Activated B cell treated with CpG ODN at 0.5 μM for 24 hours (primary cell): ENCODE measurements at regions not wholly inside any gene's neighbourhood (a gene's known extent, or its start where the extent isn't known, plus 50 kb on each side); places are given as distances from the start of the nearest gene placed in this dataset.
"Not testable (repeated sequence)": the region's sequence is repeated elsewhere in the genome, so short reads cannot be mapped to it uniquely, and the experiment has no call there.

Source experiments
- ATAC-seq: fragments of 200-7000 bp; cut with Tn5 transposase; one replicate; pipeline ENCODE4 v1.10.0; 2021; ENCODE audit warnings: low read depth, mild to moderate bottlenecking, moderate library complexity
- CTCF ChIA-PET: fragments of 350-600 bp; sonication (Branson Sonifier 250); formaldehyde crosslinking; loops from one replicate; lab custom pipeline; 2021; ENCODE audit warnings: antibody characterized with exemption; lab: Charles Lee
- POLR2A ChIA-PET: fragments of 350-600 bp; sonication (Branson Sonifier 250); formaldehyde crosslinking; loops from one replicate; lab custom pipeline; 2021; ENCODE audit warnings: antibody characterized with exemption; lab: Charles Lee
- DNase-seq: peaks from one replicate; pipeline ENCODE4 v3.0.0; 2022
- H3K27ac Mint-ChIP-seq: one replicate; pipeline ENCODE4 v1.8.0; 2020; ENCODE audit warnings: mixed read lengths
- H3K27me3 Mint-ChIP-seq: one replicate; pipeline ENCODE4 v1.8.0; 2021; ENCODE audit warnings: mixed read lengths
- H3K36me3 Mint-ChIP-seq: one replicate; pipeline ENCODE4 v1.8.0; 2021; ENCODE audit warnings: low read depth, mixed read lengths
- H3K4me1 Mint-ChIP-seq: one replicate; pipeline ENCODE4 v1.8.0; 2021; ENCODE audit warnings: mixed read lengths
- H3K4me3 Mint-ChIP-seq: one replicate; pipeline ENCODE4 v1.8.0; 2020; ENCODE audit warnings: mild to moderate bottlenecking, mixed read lengths
- H3K9me3 Mint-ChIP-seq: one replicate; pipeline ENCODE4 v1.8.0; 2020; ENCODE audit warnings: mixed read lengths
- CTCF ChIP-seq: fragments of 200-600 bp; IDR thresholded peaks from one replicate; pipeline ENCODE4 v1.8.0; 2022; ENCODE audit warnings: antibody characterized with exemption, mild to moderate bottlenecking
- intact Hi-C: fragments of 100-400 bp; cut with micrococcal nuclease; formaldehyde crosslinking; loops from one replicate; pipeline ENCODE4 v1.15.1; 2024

GRCh38 chr10:89985446-89985845 is 284.1 kb downstream of the KIF20B start:
- POLR2A ChIA-PET: no interaction called here
- no peak overlapping the region for H3K27ac Mint-ChIP-seq
- CTCF ChIA-PET: no interaction called here

GRCh38 chr10:89988361-89988760 is 287.0 kb downstream of the KIF20B start:
- H3K36me3 Mint-ChIP-seq, POLR2A ChIA-PET, H3K27ac Mint-ChIP-seq, H3K9me3 Mint-ChIP-seq, intact Hi-C loops, DNase-seq, H3K4me1 Mint-ChIP-seq, H3K4me3 Mint-ChIP-seq, H3K27me3 Mint-ChIP-seq, ATAC-seq: not testable (repeated sequence)
- CTCF ChIA-PET: interaction anchor here (0.6 kb wide), 1 partner anchor 12 kb away, joined by 3 read pairs; no protein-coding TSS in a partner anchor

More at GRCh38 chr10:89985446-89985845, 284.1 kb downstream of the KIF20B start:
- ATAC-seq: no peak
- DNase-seq: no peak
- Mint-ChIP-seq H3K4me3 (no peak overlapping the region), H3K4me1 (no peaks in the 10 kb centered on the region), H3K9me3 (peaks cover 2% of the 10 kb centered on the region), H3K27me3 (no peaks in the 10 kb centered on the region), H3K36me3 (no peaks in the 10 kb centered on the region)
- no peak for TF ChIP-seq CTCF
- intact Hi-C loops: no loop called here

- H3K27ac Mint-ChIP-seq: no peak overlapping the region
- intact Hi-C loops: loop anchor here (5.0 kb wide), 1 partner anchor 55 kb away; no protein-coding TSS in a partner anchor
- H3K4me1 Mint-ChIP-seq: no peaks in the 10 kb centered on the region
- no peak for ATAC-seq
- peaks cover 2% of the 10 kb centered on the region for H3K36me3 Mint-ChIP-seq
- no peaks in the 10 kb centered on the region for H3K27me3 Mint-ChIP-seq
- ChIA-PET CTCF (no interaction called here), POLR2A (no interaction called here)
- H3K9me3 Mint-ChIP-seq: peaks cover 10% of the 10 kb centered on the region
- H3K4me3 Mint-ChIP-seq: no peak overlapping the region
- TF ChIP-seq CTCF: no peak
- DNase-seq: no peak
Measured at GRCh38 chr10:89992575-89992974, 291.2 kb downstream of the KIF20B start.

- intact Hi-C loops: no loop called here
- no peaks in the 10 kb centered on the region for H3K4me1 Mint-ChIP-seq
- ChIA-PET CTCF (no interaction called here), POLR2A (no interaction called here)
- H3K36me3 Mint-ChIP-seq: peaks cover 4% of the 10 kb centered on the region
- H3K9me3 Mint-ChIP-seq: peaks cover 8% of the 10 kb centered on the region
- no peaks in the 10 kb centered on the region for H3K27me3 Mint-ChIP-seq
- ATAC-seq (no peak), DNase-seq (no peak)
- H3K27ac Mint-ChIP-seq: no peak overlapping the region
- no peak overlapping the region for H3K4me3 Mint-ChIP-seq
- no peak for TF ChIP-seq CTCF
Measured at GRCh38 chr10:90007226-90007625, 305.8 kb downstream of the KIF20B start.

- H3K36me3 Mint-ChIP-seq, H3K4me1 Mint-ChIP-seq, H3K4me3 Mint-ChIP-seq, CTCF ChIA-PET, H3K9me3 Mint-ChIP-seq, POLR2A ChIA-PET, H3K27me3 Mint-ChIP-seq, DNase-seq, ATAC-seq, intact Hi-C loops, H3K27ac Mint-ChIP-seq: not testable (repeated sequence)
Measured at GRCh38 chr10:90011281-90011680, 309.9 kb downstream of the KIF20B start.

GRCh38 chr10:90018819-90019218 is 317.4 kb downstream of the KIF20B start:
- Mint-ChIP-seq H3K36me3 (no peaks in the 10 kb centered on the region), H3K27me3 (peaks cover 2% of the 10 kb centered on the region), H3K27ac (no peak overlapping the region), H3K4me1 (peaks cover 1% of the 10 kb centered on the region), H3K9me3 (peaks cover 2% of the 10 kb centered on the region), H3K4me3 (no peak overlapping the region)
- no peak for TF ChIP-seq CTCF
- POLR2A ChIA-PET: no interaction called here
- CTCF ChIA-PET: no interaction called here
- intact Hi-C loops: no loop called here
- DNase-seq: no peak
- no peak for ATAC-seq
